Kidney (tissue), 13 donors: ENCODE measurements at regions not wholly inside any gene's neighbourhood (a gene's known extent, or its start where the extent isn't known, plus 50 kb on each side); places are given as distances from the start of the nearest gene placed in this dataset.

Experiments used
- DNase-seq, 5 donors: peaks; one replicate each; pipeline ENCODE4 v3.0.0-alpha.2; 2013 to 2020
- FAIRE-seq: peaks from 2 replicates; lab custom pipeline; 2012; peaks lifted over from hg19 to GRCh38; lab: Jason Lieb, UNC
- H3K27ac ChIP-seq, 2 donors: one replicate each; pipeline ENCODE4 v1.7.0; 2013; ENCODE audit warnings: low read depth in 2 of 2, low read length in 2 of 2, inconsistent platforms in 1 of 2
- H3K27me3 ChIP-seq: one replicate; pipeline ENCODE4 v1.7.1; 2013; ENCODE audit warnings: low read length, inconsistent platforms; ENCODE audit not compliant: control insufficient read depth, insufficient read depth
- H3K36me3 ChIP-seq, 3 donors: one replicate each; pipeline versions ENCODE4 v1.7.0 to v1.7.1; 2013; ENCODE audit warnings: low read length in 3 of 3, control low read depth in 1 of 3, inconsistent platforms in 1 of 3; ENCODE audit not compliant: insufficient read depth in 3 of 3, control insufficient read depth in 2 of 3
- H3K4me1 ChIP-seq, 3 donors: one replicate each; pipeline versions ENCODE4 v1.7.0 to v1.7.1; 2013; ENCODE audit warnings: low read length in 3 of 3, inconsistent platforms in 1 of 3, low read depth in 1 of 3; ENCODE audit not compliant: control insufficient read depth in 2 of 3, insufficient read depth in 2 of 3
- H3K4me3 ChIP-seq, 3 donors: one replicate each; pipeline versions ENCODE4 v1.7.0 to v1.8.1; 2013; ENCODE audit warnings: low read length in 3 of 3, control low read depth in 1 of 3, inconsistent platforms in 1 of 3
- H3K9ac ChIP-seq, 3 donors: one replicate each; pipeline versions ENCODE4 v1.7.0 to v1.7.1; 2013; ENCODE audit warnings: low read length in 3 of 3, control low read depth in 1 of 3, inconsistent platforms in 1 of 3
- H3K9me3 ChIP-seq, 3 donors: one replicate each; pipeline versions ENCODE4 v1.7.0 to v1.7.1; 2013; ENCODE audit warnings: low read length in 3 of 3, control low read depth in 1 of 3, inconsistent platforms in 1 of 3; ENCODE audit not compliant: control insufficient read depth in 2 of 3, insufficient read depth in 1 of 3
- CTCF ChIP-seq: IDR thresholded peaks from 3 replicates; pipeline ENCODE4 v1.5.1; 2012; ENCODE audit warnings: mild to moderate bottlenecking, moderate library complexity, borderline replicate concordance; ENCODE audit not compliant: insufficient read depth; ENCODE audit errors: extremely low read depth
- intact Hi-C: fragments of 100-400 bp; cut with DNase I; formaldehyde crosslinking; loops from one replicate; pipeline ENCODE4 v1.11.1; 2022
- donor health status: control.
- donor health status: control.
- donor health status: control.
- donor health status: control.
- donor health status: control.
- donor health status: DM: yes; HTN: yes; CAD: no.
- donor health status: Normal renal cell carcinoma (clear cell type).

GRCh38 chr10:35882422-35883150 is 240.5 kb upstream of the FZD8 start:
- H3K27me3 ChIP-seq: no peaks in the 10 kb centered on the region
- H3K9me3 ChIP-seq: no peaks in the 10 kb centered on the region
- H3K9ac ChIP-seq: no peak overlapping the region
- H3K4me1 ChIP-seq: no peaks in the 10 kb centered on the region
- DNase-seq: peak in 1 of 5 donors; percentile 18
- H3K36me3 ChIP-seq: no peaks in the 10 kb centered on the region
- no peak for FAIRE-seq
- TF ChIP-seq CTCF: no peak
- H3K4me3 ChIP-seq: no peak overlapping the region
- no peak overlapping the region for H3K27ac ChIP-seq
- intact Hi-C loops: no loop called here

- no peak for FAIRE-seq
- TF ChIP-seq CTCF: no peak
- intact Hi-C loops: no loop called here
These were observed 239.2 kb upstream of the FZD8 start for GRCh38 chr10:35881320-35881719.

GRCh38 chr10:35876248-35876647 is 234.2 kb upstream of the FZD8 start:
- no peaks in the 10 kb centered on the region for H3K9me3 ChIP-seq
- H3K27me3 ChIP-seq: no peaks in the 10 kb centered on the region
- no peak overlapping the region for H3K9ac ChIP-seq
- H3K27ac ChIP-seq: no peak overlapping the region
- no peak for TF ChIP-seq CTCF
- no peaks in the 10 kb centered on the region for H3K4me1 ChIP-seq
- DNase-seq: no peak
- FAIRE-seq: no peak
- intact Hi-C loops: no loop called here
- no peak overlapping the region for H3K4me3 ChIP-seq
- H3K36me3 ChIP-seq: no peaks in the 10 kb centered on the region

More at GRCh38 chr10:35881320-35881719, 239.2 kb upstream of the FZD8 start:
- Histone ChIP-seq H3K9ac (no peak overlapping the region), H3K27ac (no peak overlapping the region), H3K36me3 (no peaks in the 10 kb centered on the region), H3K4me1 (no peaks in the 10 kb centered on the region), H3K4me3 (no peak overlapping the region), H3K27me3 (no peaks in the 10 kb centered on the region), H3K9me3 (no peaks in the 10 kb centered on the region)
- no peak for DNase-seq
